ENCODE measurements at regions not wholly inside any gene's neighbourhood (a gene's known extent, or its start where the extent isn't known, plus 50 kb on each side); places are given as distances from the start of the nearest gene placed in this dataset.

DNA sequence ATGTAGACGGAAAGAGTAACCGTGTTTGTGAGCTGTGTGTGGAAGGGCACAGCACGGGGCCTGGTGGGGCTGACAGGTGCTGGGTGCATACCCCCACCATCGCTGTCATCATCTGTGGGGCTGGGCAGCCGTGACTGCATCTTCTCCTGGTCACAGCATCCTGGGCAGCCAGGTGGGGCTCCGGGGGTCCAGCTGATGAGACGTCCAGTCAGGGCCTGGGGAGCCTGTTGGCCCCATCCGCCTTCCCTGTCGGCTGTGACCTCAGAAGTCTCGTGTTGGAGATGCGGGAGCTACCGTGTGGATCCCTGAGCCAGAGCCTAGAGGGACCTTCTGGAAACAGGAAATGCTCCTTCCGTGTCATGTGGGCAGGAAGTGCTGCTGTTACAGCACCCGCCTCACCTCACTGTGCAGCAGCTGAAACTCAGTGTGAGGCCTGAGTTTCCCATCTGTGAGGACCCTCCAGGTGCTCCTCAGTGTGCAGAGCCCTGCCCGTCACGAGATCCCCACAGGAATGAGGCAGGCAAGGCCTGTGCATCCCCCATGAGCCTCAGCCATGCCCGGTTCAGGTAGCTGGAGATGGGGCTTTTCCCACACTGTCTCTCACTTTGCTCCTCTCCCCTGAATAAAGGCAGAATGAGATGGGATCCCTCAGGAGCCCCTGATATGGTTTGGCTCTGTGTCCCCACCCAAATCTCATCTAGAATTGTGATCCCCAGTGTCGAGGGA lies 108.7 kb downstream of the ERMARD start:
- TF ChIP-seq, protein P1, sequence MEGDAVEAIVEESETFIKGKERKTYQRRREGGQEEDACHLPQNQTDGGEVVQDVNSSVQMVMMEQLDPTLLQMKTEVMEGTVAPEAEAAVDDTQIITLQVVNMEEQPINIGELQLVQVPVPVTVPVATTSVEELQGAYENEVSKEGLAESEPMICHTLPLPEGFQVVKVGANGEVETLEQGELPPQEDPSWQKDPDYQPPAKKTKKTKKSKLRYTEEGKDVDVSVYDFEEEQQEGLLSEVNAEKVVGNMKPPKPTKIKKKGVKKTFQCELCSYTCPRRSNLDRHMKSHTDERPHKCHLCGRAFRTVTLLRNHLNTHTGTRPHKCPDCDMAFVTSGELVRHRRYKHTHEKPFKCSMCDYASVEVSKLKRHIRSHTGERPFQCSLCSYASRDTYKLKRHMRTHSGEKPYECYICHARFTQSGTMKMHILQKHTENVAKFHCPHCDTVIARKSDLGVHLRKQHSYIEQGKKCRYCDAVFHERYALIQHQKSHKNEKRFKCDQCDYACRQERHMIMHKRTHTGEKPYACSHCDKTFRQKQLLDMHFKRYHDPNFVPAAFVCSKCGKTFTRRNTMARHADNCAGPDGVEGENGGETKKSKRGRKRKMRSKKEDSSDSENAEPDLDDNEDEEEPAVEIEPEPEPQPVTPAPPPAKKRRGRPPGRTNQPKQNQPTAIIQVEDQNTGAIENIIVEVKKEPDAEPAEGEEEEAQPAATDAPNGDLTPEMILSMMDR (IDR thresholded peaks at IDR 0.05; ENCODE audit: low read depth, low read length, poor library complexity, severe bottlenecking): no peak
- TF ChIP-seq EZH2phosphoT487 (IDR thresholded peaks at IDR 0.05; ENCODE audit: borderline replicate concordance, low read length): no peak
